OCI-M1 (cell line): ENCODE measurements at regions not wholly inside any gene's neighbourhood (a gene's known extent, or its start where the extent isn't known, plus 50 kb on each side); places are given as distances from the start of the nearest gene placed in this dataset.
A peak's percentile ranks its signal among the peaks of the same experiment; 100 is the strongest.
"Not testable (repeated sequence)": the region's sequence is repeated elsewhere in the genome, so short reads cannot be mapped to it uniquely, and the experiment has no call there.

ENCODE experiments used
- DNase-seq: peaks from one replicate; lab custom pipeline; 2025; lab: John Stamatoyannopoulos, UW

GRCh38 chr3:87491843-87492242 lies 215.5 kb upstream of the POU1F1 start:
- DNase-seq = no peak

- DNase-seq = no peak
These were observed 213.5 kb upstream of the POU1F1 start for GRCh38 chr3:87489892-87490291.

- DNase-seq = no peak
These were observed 212.4 kb upstream of the POU1F1 start for GRCh38 chr3:87488765-87489164.

DNA sequence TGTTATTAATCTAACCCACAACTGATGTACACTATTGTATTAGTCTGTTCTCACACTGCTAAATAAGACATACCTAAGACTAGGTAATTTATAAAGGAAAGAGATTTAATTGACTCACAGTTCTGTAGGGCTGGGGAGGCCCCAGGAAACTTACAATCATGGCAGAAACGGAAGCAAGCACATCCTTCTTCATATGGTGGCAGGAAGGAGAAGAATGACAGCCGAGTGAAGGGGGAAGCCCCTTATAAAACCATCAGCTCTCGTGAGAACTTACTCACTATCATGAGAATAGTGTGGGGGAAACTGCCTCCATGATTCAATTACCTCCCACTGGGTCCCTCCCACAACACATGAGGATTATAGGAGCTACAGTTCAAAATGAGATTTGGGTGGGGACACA lies 210.3 kb upstream of the POU1F1 start:
- not testable (repeated sequence) for DNase-seq

DNA sequence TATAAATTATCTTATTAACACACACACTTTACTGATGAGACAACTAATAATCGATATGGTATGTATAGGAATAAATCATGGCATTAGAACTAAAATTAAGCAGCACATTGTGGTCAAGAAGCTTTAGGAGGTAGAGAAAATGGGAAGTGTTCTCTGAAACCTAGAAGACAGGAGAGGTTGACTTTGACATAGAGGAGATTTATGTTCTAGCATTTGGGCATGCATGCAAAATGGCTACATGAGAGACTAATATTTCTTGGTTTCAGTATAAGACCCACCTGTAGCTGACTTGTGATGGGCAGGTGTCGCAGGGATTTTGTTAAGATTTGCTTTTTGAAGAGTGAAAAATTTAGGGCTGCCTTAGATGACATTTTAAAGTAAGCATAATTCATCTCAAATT lies 209.7 kb upstream of the POU1F1 start:
- DNase-seq = no peak

DNA sequence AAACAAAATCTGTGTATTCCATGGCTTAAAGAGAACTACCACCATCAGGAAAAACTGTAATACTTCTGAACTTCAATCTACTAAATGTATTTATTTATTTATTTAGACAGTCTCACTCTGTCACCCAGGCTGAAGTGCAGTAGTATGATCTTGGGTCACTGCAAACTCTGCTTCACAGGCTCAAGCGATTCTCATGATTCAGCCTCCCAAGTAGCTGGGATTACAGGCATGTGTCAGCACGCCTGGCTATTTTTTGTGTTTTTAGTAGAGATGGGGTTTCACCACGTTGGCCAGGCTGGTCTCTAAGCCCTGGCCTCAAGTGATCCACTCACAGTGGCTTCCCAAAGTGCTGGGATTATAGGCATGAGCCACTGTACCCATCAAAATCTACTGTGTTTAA lies 202.3 kb upstream of the POU1F1 start:
- no peak for DNase-seq

DNA sequence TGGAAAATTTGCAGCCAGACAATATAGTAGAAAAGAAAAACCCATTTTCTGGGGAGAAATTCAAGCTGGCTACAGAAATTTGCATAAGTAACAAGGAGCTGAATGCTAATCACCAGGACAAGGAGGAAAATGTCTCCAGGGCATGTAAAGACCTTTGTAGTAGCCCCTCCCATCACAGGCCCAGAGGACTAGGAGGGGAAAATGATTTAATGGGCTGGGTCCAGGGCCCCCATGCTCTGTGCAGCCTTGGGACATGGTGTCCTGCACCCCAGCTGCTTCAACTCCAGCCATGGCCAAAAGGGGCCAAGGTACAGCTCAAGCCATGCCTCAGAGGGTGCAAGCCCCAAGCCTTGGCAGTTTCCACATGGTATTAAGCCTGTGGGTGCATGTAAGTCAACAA lies 197.6 kb upstream of the POU1F1 start:
- no peak for DNase-seq

DNA sequence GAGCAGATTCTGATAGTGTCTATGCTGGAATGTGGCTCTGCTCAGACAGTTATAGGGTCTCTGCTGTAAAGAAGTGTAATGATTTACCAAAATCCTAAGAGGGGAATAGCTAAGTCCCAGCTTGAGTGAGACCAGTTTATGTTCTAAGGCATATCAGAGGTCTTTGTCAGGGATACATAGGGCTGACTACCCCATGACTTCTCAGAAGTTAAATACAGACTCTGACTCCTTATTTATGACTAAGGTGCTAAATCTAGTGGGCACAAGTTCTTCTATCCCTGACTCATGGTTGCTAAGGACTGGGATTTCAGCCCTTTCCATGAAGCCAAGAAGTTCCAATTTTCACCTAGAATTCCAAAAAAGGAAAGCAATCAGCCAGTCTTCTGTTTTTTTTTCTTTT lies 192.6 kb upstream of the POU1F1 start:
- DNase-seq = no peak

DNA sequence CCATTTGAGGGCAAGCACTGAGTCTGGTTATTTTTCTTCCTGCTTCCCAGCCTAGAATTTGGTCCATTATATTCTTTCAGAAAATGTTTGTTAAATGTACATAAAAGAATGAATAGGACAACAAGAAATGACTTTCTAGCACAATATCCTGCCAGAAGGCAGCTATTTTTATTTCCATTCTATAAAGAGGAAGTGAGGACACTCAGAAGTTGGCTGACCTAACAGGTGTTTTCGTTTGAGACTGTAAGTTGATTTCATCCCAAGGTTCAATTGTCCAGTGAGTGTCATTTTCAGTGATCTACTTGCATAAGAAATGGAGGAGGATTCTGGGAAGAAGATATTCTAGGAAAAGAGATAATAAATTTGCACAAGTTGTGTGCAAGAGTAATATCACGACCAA lies 191.9 kb upstream of the POU1F1 start:
- peak; percentile 5 for DNase-seq

DNA sequence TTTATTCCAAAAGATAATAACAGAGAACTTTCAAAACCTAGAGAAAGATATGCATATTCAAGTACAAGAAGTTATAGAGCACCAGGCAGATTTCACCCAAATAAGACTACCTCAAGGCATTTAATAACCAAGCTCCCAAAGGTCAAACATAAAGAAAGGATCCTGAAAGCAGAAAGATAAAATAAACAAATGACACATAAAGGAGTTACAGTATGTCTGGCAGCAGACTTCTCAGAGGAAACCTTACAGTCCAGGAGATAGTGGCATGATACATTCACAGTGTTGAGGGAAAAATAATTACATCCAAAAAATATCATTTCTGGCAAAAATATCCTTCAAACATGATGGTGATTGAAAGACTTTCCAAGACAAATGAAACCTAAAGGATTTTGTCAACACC lies 185.8 kb upstream of the POU1F1 start:
- no peak for DNase-seq

- no peak for DNase-seq
These were observed 185.1 kb upstream of the POU1F1 start for GRCh38 chr3:87461443-87461842.

GRCh38 chr3:87461036-87461435 lies 184.7 kb upstream of the POU1F1 start:
- no peak for DNase-seq

DNA sequence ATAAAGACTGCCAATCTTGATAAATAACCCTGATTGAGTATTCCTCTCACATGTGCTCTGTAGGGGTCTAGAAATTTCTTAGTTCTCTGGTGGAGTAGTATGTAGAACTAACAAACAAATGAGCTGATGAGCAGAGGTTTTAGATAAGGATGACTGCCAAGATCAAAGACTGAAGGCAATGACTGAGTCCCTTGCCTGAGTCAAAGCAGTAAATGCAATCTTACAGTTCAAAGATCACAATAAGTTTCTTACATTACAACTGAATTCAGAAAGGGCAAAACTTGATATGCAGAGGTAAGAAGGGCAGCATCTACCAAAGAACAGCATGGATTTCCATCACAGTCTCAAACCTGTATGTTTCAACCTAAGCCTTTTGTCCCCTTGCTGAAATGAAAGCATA lies 172.2 kb upstream of the POU1F1 start:
- no peak for DNase-seq

DNA sequence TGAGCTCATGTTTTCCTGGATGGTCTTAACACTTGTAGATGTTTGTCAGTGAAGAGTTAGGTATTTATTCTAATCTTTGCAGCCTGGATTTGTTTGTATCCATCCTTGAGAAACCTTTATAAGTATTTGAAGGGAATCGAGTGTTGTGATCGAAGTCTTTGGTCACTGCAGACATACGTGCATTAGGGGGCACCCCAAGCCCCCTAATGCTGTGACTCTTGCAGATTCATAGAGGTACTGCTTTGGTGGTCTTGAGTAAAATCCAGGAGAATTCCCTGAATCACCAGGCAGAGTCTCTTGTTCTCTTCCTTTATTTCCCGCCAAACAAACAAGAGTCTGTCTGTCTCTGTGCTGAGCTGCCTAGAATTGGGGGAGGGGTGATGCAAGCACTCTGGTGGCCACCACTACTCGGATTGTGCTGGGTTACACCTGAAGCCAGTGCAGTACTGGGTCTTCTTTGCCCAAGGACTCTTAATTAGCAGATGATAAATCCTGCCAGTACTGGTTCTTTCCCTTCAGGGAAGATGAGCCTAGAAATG lies 170.5 kb upstream of the POU1F1 start:
- no peak for DNase-seq

DNA sequence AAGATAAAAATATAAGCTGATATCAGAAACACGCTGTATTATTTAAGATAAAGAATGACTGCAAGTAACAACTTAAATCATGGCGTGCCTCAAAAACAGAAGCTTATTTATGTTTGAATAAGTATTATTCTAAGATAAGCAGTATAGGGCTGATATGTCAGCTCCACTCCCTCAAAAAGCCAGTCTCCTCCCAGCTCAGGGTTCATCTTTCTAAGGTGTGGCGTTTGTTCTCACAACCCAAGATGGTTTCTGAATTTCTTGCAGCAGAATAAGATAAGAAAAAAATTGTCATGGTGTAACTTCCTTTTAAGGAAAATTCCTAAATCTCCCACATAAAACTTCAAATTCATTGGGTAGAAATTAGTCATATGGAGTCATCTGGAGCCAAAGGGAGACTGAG lies 166.1 kb upstream of the POU1F1 start:
- no peak for DNase-seq

GRCh38 chr3:87437765-87438164 lies 161.4 kb upstream of the POU1F1 start:
- peak; percentile 7 for DNase-seq

DNA sequence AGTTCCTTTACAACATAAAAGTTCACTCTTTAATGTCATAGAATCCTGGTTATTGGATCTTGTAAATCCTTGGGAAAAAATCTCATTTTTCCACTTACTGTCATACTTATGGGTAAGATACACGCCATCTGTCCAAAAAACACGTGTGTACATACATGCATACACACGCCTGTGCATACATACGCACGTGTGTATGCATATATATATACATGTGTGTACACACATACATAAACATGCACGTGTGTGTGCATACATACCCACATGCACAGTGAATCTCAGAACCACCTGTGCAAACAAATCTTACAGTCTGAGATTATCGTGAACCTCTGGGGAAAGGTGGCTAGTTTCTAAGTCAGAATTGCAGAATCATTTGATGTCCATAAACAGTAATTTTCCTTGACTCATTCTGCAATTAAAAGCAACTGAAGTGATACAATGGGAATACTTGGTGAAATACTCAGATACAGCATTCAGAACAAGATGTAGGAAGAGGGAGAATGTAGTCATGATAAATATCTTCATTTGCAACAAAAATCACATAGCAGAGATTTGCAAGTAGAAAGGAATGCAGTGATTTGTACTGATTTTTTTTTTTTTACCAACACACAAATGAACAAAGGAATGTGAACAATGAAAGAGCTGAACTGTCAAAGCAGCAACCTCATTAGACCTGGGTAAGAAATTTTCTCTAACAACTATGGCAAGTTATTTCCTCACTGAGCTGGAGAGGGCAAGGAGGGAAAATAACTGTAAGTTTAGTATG lies 160.6 kb upstream of the POU1F1 start:
- DNase-seq = no peak

GRCh38 chr3:87435926-87436620 lies 159.7 kb upstream of the POU1F1 start:
- no peak for DNase-seq

- DNase-seq = not testable (repeated sequence)
These were observed 157.1 kb upstream of the POU1F1 start for GRCh38 chr3:87433445-87433844.

DNA sequence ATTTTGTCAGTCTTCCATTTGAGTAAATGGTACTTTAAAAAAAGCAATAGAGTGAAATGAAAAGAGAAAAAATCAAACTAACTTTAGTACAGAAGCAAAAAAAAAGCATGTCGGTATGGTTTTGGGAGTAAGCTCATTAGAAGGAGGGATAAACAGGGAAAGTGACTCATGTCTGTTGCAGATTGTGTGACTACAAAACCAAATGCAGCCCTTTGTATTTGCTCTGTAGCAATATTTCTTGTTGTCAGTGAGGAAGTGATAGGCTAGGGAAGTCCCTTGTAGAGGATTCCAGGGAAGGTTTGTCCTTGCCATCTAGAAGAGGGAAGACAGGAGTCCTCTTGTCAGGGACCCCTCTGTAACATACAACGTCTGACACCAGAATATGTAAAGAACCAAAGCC lies 150.5 kb upstream of the POU1F1 start:
- no peak for DNase-seq

DNA sequence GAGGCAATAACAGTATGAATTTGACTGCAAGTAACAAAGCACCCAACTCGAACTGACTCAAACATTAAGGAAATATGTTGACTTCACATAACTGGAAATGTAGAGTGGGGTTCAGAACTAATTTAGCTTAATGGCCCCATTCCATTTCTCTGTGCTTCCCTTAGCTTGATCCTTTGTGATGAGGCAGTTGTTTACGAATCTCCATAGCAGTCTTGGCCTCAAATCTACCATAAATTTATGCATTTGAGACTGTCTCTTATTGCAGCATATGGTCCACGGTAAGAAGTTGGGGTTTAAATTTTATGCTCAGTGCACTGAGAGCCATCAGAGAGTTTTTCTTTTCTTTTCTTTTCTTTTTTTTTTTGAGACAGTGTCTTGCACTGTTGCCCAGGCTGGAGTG lies 148.7 kb upstream of the POU1F1 start:
- no peak for DNase-seq

GRCh38 chr3:87423336-87423735 lies 147.0 kb upstream of the POU1F1 start:
- no peak for DNase-seq

DNA sequence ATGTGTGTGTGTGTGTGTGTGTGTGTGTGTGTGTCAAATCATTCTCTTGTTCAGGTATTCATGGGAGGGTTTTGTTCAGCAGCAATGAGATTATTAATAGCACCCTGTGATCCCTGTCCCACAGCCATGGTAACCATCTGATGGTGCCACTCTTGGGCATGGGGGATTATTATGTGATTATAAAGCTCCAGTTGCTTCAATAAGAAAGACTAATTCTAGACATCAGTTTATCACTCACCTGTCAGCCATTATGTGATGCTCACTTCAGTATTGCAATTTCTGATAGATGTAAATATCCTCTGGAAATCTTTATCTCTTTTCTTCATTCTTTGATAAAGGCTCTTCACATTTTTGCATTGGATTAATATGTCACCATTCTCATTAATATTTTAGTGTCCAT lies 145.9 kb upstream of the POU1F1 start:
- DNase-seq = no peak

GRCh38 chr3:87420171-87420570 lies 143.8 kb upstream of the POU1F1 start:
- DNase-seq = no peak
